ENCODE measurements at regions not wholly inside any gene's neighbourhood (a gene's known extent, or its start where the extent isn't known, plus 50 kb on each side); places are given as distances from the start of the nearest gene placed in this dataset.

DNA sequence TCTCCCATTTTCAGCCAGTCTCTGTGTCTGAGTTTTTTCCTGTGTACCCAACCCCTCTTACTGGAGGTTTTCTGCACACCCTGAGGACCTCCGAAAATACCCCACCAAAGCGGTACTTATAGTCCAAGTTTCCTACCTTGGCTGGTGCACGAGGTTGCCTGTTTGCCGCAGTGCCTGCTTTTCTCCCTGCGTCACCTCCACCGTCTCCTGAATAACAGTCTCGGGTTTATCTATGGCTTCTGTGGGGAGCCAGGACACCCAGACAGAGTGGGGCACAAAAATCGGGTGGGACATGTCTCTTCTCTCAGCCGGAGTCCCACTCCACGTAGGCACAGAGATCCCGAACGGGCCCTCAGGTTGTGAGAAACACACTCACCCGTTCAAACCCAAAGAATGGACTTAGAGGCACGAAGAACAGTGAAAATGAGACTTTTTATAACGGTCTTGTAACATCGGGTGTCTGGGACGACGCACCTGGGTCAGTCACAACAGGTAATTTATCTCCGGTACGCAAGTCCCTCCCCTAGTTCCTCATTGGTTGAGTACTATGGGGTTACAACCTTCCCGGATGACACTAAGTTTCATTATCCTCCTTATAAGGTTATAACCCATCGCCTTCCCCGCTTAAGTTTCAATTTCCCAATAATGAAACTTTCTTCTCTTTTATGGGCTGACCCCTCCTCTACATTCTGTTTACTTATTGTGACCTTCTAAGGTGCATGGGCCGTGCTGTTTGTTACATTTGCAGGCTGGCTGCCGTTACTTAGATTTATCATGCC is 970.2 kb upstream of the COX7C start:
- TF ChIP-seq EP300 (IDR thresholded peaks at IDR 0.05; ENCODE audit: borderline replicate concordance) (no peak), TEAD4 (IDR thresholded peaks at IDR 0.05) (no peak), RAD21 (IDR thresholded peaks at IDR 0.05; ENCODE audit: low read depth) (no peak), CEBPB (IDR thresholded peaks at IDR 0.05) (no peak), TAF1 (IDR thresholded peaks at IDR 0.05; ENCODE audit: low read depth) (no peak), YY1 (IDR thresholded peaks at IDR 0.05; ENCODE audit: low read depth) (no peak), CREB1 (IDR thresholded peaks at IDR 0.05; ENCODE audit: low read depth) (no peak), MAX (IDR thresholded peaks at IDR 0.05) (no peak), TCF12 (IDR thresholded peaks at IDR 0.05; ENCODE audit: low read depth) (no peak)
- TF ChIP-seq, protein P1, sequence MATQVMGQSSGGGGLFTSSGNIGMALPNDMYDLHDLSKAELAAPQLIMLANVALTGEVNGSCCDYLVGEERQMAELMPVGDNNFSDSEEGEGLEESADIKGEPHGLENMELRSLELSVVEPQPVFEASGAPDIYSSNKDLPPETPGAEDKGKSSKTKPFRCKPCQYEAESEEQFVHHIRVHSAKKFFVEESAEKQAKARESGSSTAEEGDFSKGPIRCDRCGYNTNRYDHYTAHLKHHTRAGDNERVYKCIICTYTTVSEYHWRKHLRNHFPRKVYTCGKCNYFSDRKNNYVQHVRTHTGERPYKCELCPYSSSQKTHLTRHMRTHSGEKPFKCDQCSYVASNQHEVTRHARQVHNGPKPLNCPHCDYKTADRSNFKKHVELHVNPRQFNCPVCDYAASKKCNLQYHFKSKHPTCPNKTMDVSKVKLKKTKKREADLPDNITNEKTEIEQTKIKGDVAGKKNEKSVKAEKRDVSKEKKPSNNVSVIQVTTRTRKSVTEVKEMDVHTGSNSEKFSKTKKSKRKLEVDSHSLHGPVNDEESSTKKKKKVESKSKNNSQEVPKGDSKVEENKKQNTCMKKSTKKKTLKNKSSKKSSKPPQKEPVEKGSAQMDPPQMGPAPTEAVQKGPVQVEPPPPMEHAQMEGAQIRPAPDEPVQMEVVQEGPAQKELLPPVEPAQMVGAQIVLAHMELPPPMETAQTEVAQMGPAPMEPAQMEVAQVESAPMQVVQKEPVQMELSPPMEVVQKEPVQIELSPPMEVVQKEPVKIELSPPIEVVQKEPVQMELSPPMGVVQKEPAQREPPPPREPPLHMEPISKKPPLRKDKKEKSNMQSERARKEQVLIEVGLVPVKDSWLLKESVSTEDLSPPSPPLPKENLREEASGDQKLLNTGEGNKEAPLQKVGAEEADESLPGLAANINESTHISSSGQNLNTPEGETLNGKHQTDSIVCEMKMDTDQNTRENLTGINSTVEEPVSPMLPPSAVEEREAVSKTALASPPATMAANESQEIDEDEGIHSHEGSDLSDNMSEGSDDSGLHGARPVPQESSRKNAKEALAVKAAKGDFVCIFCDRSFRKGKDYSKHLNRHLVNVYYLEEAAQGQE (IDR thresholded peaks at IDR 0.05; ENCODE audit: low read depth), result no peak
- TF ChIP-seq, protein P2, sequence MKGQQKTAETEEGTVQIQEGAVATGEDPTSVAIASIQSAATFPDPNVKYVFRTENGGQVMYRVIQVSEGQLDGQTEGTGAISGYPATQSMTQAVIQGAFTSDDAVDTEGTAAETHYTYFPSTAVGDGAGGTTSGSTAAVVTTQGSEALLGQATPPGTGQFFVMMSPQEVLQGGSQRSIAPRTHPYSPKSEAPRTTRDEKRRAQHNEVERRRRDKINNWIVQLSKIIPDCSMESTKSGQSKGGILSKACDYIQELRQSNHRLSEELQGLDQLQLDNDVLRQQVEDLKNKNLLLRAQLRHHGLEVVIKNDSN (IDR thresholded peaks at IDR 0.05), result no peak

DNA sequence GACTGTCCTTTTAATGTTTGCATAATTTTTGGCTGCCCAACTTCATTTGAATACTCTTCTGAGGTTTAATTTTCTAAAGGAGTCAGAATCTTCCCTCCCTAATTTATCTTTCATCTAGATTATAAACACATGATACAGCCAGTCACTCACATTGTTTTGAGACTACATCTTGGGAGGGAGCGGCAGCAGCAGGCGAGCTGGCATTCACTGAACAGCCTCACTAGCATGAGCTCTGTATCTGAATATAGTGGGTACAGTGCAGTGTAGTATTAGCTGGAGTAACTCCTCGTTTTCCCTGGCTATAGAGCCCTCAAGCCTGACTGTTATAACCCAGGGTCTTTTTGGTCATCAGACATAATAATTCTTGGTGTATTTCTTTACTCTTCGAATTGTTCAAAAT is 969.2 kb upstream of the COX7C start:
- TF ChIP-seq TCF12 (IDR thresholded peaks at IDR 0.05; ENCODE audit: low read depth) (no peak), MAX (IDR thresholded peaks at IDR 0.05) (no peak), CREB1 (IDR thresholded peaks at IDR 0.05; ENCODE audit: low read depth) (no peak), RAD21 (IDR thresholded peaks at IDR 0.05; ENCODE audit: low read depth) (no peak), TEAD4 (IDR thresholded peaks at IDR 0.05) (no peak), FOXM1 (IDR thresholded peaks at IDR 0.05; ENCODE audit: borderline replicate concordance, low read depth) (no peak), YY1 (IDR thresholded peaks at IDR 0.05; ENCODE audit: low read depth) (no peak), CEBPB (IDR thresholded peaks at IDR 0.05) (no peak), TAF1 (IDR thresholded peaks at IDR 0.05; ENCODE audit: low read depth) (no peak), ZBTB7A (IDR thresholded peaks at IDR 0.05; ENCODE audit: low read depth) (no peak)
- TF ChIP-seq, protein P2 (IDR thresholded peaks at IDR 0.05), result no peak

GRCh38 chr5:85651731-85652130 is 966.0 kb upstream of the COX7C start:
- TF ChIP-seq TAF1 (IDR thresholded peaks at IDR 0.05; ENCODE audit: low read depth) (no peak), CEBPB (IDR thresholded peaks at IDR 0.05) (no peak), EGR1 (IDR thresholded peaks at IDR 0.05) (no peak), EP300 (IDR thresholded peaks at IDR 0.05; ENCODE audit: borderline replicate concordance) (no peak), TEAD4 (IDR thresholded peaks at IDR 0.05) (no peak)

DNA sequence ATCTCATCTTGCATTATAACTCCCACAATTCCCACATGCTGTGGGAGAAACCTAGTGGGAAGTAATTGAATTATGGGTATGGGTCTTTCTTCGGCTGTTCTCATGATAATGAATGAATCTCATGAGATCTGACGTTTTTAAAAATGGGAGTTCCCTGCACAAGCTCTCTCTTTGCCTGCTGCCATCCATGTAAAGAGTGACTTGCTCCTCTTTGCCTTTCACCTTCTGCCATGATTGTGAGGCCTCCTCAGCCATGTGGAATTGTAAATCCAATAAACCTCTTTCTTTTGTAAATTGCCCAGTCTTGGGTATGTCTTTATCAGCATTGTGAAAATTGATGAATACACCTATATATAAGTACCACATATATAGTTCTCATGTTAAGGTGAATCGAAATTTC is 961.7 kb upstream of the COX7C start:
- TF ChIP-seq CREB1 (IDR thresholded peaks at IDR 0.05; ENCODE audit: low read depth), result no peak
- TF ChIP-seq YY1 (IDR thresholded peaks at IDR 0.05; ENCODE audit: low read depth), result no peak
- no peak for TF ChIP-seq NFIC (IDR thresholded peaks at IDR 0.05)

GRCh38 chr5:85663708-85664031 is 954.1 kb upstream of the COX7C start:
- TF ChIP-seq MAX (IDR thresholded peaks at IDR 0.05) (no peak), CEBPB (IDR thresholded peaks at IDR 0.05) (no peak), RAD21 (IDR thresholded peaks at IDR 0.05; ENCODE audit: low read depth) (no peak)
- TF ChIP-seq, protein P1 (IDR thresholded peaks at IDR 0.05; ENCODE audit: low read depth), result no peak
- TF ChIP-seq, protein P2 (IDR thresholded peaks at IDR 0.05), result no peak

- TF ChIP-seq CEBPB (IDR thresholded peaks at IDR 0.05) (no peak), YY1 (IDR thresholded peaks at IDR 0.05; ENCODE audit: low read depth) (no peak), ZBTB7A (IDR thresholded peaks at IDR 0.05; ENCODE audit: low read depth) (no peak), EGR1 (IDR thresholded peaks at IDR 0.05) (no peak), EP300 (IDR thresholded peaks at IDR 0.05; ENCODE audit: borderline replicate concordance) (no peak), TCF12 (IDR thresholded peaks at IDR 0.05; ENCODE audit: low read depth) (no peak), FOXM1 (IDR thresholded peaks at IDR 0.05; ENCODE audit: borderline replicate concordance, low read depth) (no peak), MAX (IDR thresholded peaks at IDR 0.05) (no peak), TEAD4 (IDR thresholded peaks at IDR 0.05) (no peak), RAD21 (IDR thresholded peaks at IDR 0.05; ENCODE audit: low read depth) (no peak), CREB1 (IDR thresholded peaks at IDR 0.05; ENCODE audit: low read depth) (no peak), TAF1 (IDR thresholded peaks at IDR 0.05; ENCODE audit: low read depth) (no peak), NFIC (IDR thresholded peaks at IDR 0.05) (no peak)
- TF ChIP-seq, protein P2 (IDR thresholded peaks at IDR 0.05), result no peak
- TF ChIP-seq, protein P1 (IDR thresholded peaks at IDR 0.05; ENCODE audit: low read depth), result no peak
These were observed 947.3 kb upstream of the COX7C start for GRCh38 chr5:85670417-85670816.
